22Rv1 (cell line): ENCODE measurements at regions not wholly inside any gene's neighbourhood (a gene's known extent, or its start where the extent isn't known, plus 50 kb on each side); places are given as distances from the start of the nearest gene placed in this dataset.

Experiments used
- H3K27ac ChIP-seq: fragments of 450-650 bp; 2 replicates; pipeline ENCODE4 v1.5.1; 2017
- ZFX ChIP-seq: fragments of 450-650 bp; IDR thresholded peaks from 2 replicates; pipeline ENCODE4 v1.6.1; 2017; ENCODE audit warnings: antibody characterized with exemption, borderline replicate concordance
- TF ChIP-seq, protein P1 (sequence below): fragments of 450-650 bp; IDR thresholded peaks from 2 replicates; pipeline ENCODE4 v1.5.1; 2017; ENCODE audit warnings: mild to moderate bottlenecking

GRCh38 chr13:33459702-33460101 lies 174.1 kb upstream of the STARD13 start:
- TF ChIP-seq ZFX = no peak
- TF ChIP-seq, protein P1, sequence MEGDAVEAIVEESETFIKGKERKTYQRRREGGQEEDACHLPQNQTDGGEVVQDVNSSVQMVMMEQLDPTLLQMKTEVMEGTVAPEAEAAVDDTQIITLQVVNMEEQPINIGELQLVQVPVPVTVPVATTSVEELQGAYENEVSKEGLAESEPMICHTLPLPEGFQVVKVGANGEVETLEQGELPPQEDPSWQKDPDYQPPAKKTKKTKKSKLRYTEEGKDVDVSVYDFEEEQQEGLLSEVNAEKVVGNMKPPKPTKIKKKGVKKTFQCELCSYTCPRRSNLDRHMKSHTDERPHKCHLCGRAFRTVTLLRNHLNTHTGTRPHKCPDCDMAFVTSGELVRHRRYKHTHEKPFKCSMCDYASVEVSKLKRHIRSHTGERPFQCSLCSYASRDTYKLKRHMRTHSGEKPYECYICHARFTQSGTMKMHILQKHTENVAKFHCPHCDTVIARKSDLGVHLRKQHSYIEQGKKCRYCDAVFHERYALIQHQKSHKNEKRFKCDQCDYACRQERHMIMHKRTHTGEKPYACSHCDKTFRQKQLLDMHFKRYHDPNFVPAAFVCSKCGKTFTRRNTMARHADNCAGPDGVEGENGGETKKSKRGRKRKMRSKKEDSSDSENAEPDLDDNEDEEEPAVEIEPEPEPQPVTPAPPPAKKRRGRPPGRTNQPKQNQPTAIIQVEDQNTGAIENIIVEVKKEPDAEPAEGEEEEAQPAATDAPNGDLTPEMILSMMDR = no peak
- no peak overlapping the region for H3K27ac ChIP-seq

- no peak overlapping the region for H3K27ac ChIP-seq
- no peak for TF ChIP-seq ZFX
Measured at GRCh38 chr13:33462109-33462508, 176.6 kb upstream of the STARD13 start.

DNA sequence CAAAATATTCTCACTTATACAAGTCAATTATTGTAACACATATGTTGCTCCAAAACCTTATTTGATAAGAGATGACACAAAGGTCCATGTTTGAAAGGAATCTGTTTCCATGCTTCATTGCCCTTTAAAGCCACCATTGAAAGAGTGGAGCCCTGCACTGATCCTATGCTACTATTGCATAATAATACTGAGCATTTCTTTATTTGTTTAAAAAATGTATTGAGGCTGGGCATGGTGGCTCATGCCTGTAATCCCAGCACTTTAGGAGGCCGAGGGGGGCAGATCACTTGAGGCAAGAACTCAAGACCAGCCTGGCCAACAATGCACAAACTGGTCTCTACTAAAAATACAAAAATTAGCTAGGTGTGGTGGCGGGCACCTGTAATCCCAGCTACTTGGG lies 178.8 kb upstream of the STARD13 start:
- TF ChIP-seq, protein P1 = no peak
- TF ChIP-seq ZFX = no peak
- H3K27ac ChIP-seq = no peak overlapping the region

DNA sequence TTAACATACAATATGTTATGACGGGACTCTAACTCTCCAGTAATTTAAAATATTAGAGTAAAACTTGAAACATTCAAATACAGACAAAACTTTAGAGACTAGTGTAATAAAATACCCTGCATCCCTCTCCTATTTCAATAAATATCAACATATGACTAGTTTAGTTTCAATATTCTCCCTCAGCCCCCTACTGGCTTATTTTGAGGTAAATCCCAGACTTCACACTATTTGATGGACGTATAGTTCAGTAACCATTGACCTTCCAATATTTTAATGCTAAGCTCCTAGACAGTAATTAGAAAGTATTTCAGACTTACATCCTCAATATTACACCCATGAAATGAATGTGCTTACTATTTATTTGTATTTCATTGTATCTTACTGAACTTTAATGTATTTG lies 180.7 kb upstream of the STARD13 start:
- no peak for TF ChIP-seq ZFX
- TF ChIP-seq, protein P1 = no peak
- no peak overlapping the region for H3K27ac ChIP-seq

GRCh38 chr13:33467556-33467955 lies 182.0 kb upstream of the STARD13 start:
- TF ChIP-seq, protein P1 = no peak
- no peak for TF ChIP-seq ZFX
- no peak overlapping the region for H3K27ac ChIP-seq

DNA sequence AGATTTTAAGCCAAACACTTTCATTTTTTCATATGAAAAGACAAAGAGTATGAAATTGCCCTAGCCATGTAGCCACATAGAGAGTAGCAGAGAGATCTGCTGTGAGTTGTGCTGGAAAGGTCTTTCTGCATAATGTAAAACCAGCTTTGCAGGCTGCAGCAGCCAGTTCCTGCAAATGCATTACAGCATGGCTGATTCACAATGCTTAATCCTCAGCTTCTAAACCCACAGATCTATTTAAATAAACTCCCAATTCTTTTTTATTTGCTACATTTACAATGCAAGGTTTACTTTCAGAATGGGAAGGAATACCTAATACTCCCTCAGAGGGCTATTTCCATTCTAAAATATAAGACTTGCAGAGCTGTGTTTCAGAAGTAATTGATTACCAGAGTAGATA lies 185.6 kb upstream of the STARD13 start:
- no peak for TF ChIP-seq ZFX
- TF ChIP-seq, protein P1 = no peak

DNA sequence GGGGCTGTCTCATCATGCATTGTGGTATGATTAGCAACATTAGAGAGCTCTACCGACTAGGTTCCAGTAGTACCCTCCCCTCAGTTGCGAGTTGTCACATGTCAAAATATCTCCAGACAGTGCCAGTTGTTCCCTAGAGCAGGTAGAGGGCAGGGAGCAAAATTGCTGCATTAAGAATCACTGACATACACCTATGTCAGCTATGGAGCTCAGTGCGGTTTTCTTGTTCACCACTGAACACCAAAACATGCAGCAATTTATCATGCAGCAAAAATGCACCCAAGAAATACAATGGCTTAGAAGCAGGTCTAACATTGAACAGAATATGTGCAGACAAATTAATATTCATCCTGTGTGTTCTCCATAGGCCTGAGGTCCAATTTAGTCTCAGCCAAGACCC lies 186.9 kb upstream of the STARD13 start:
- TF ChIP-seq ZFX = no peak

More for the DNA sequence above, 185.6 kb upstream of the STARD13 start:
- no peak overlapping the region for H3K27ac ChIP-seq

GRCh38 chr13:33479105-33479504 lies 193.6 kb upstream of the STARD13 start:
- no peak overlapping the region for H3K27ac ChIP-seq
- TF ChIP-seq, protein P1 = no peak
- no peak for TF ChIP-seq ZFX

More for the DNA sequence above, 186.9 kb upstream of the STARD13 start:
- no peak overlapping the region for H3K27ac ChIP-seq
